ENCODE measurements at regions not wholly inside any gene's neighbourhood (a gene's known extent, or its start where the extent isn't known, plus 50 kb on each side); places are given as distances from the start of the nearest gene placed in this dataset.

GRCh38 chr12:92359581-92360209 is 214.0 kb upstream of the BTG1 start:
- TF ChIP-seq CTCF (conservative IDR thresholded peaks at IDR 0.05; ENCODE audit: low read depth, low read length), result no peak
- DNase-seq (ENCODE audit: low read depth), result no peak
- H3K4me3 ChIP-seq (ENCODE audit: low read depth, low read length), result no peak overlapping the region

GRCh38 chr12:92357584-92358261 is 212.1 kb upstream of the BTG1 start:
- DNase-seq (ENCODE audit: low read depth), result no peak
- H3K4me3 ChIP-seq (ENCODE audit: low read depth, low read length), result no peak overlapping the region
- no peak for TF ChIP-seq CTCF (conservative IDR thresholded peaks at IDR 0.05; ENCODE audit: low read depth, low read length)

- TF ChIP-seq CTCF (conservative IDR thresholded peaks at IDR 0.05; ENCODE audit: low read depth, low read length), result no peak
- no peak for DNase-seq (ENCODE audit: low read depth)
- H3K4me3 ChIP-seq (ENCODE audit: low read depth, low read length), result no peak overlapping the region
These were observed 210.8 kb upstream of the BTG1 start for GRCh38 chr12:92356425-92356824.

- no peak for TF ChIP-seq CTCF (conservative IDR thresholded peaks at IDR 0.05; ENCODE audit: low read depth, low read length)
- no peak for DNase-seq (ENCODE audit: low read depth)
- H3K4me3 ChIP-seq (ENCODE audit: low read depth, low read length), result no peak overlapping the region
These were observed 204.0 kb upstream of the BTG1 start for GRCh38 chr12:92349635-92350034.

- H3K4me3 ChIP-seq (ENCODE audit: low read depth, low read length), result no peak overlapping the region
- DNase-seq (ENCODE audit: low read depth), result no peak
- TF ChIP-seq CTCF (conservative IDR thresholded peaks at IDR 0.05; ENCODE audit: low read depth, low read length), result no peak
These were observed 196.9 kb upstream of the BTG1 start for GRCh38 chr12:92342574-92342973.

- no peak for TF ChIP-seq CTCF (conservative IDR thresholded peaks at IDR 0.05; ENCODE audit: low read depth, low read length)
- no peak for DNase-seq (ENCODE audit: low read depth)
- H3K4me3 ChIP-seq (ENCODE audit: low read depth, low read length), result no peak overlapping the region
These were observed 195.5 kb upstream of the BTG1 start for GRCh38 chr12:92341065-92341668.
